CD14-positive monocyte (primary cell): ENCODE measurements at regions not wholly inside any gene's neighbourhood (a gene's known extent, or its start where the extent isn't known, plus 50 kb on each side); places are given as distances from the start of the nearest gene placed in this dataset.

Source experiments
- DNase-seq, 3 donors: peaks; one replicate each; pipeline ENCODE4 v3.0.0-alpha.2; 2011 to 2022
- H2AFZ ChIP-seq: 2 replicates; pipeline ENCODE4 v1.6.0; 2012; ENCODE audit warnings: mild to moderate bottlenecking, low read depth, low read length, inconsistent platforms; ENCODE audit not compliant: insufficient read depth, poor library complexity, severe bottlenecking
- H3K27ac ChIP-seq, 2 donors: 1 replicate in 1 of 2; 2 replicates in 1 of 2; pipeline ENCODE4 v1.5.1; 2012 to 2013; ENCODE audit warnings: low read length in 2 of 2, control low read depth in 1 of 2, inconsistent platforms in 1 of 2, low read depth in 1 of 2, mild to moderate bottlenecking in 1 of 2
- H3K27me3 ChIP-seq, 2 donors: one replicate each; pipeline versions ENCODE4 v1.6.0 to v1.6.1; 2011 to 2013; ENCODE audit warnings: low read length in 2 of 2; ENCODE audit not compliant: control insufficient read depth in 2 of 2, insufficient read depth in 2 of 2
- H3K36me3 ChIP-seq, 2 donors: replicated peaks in 1 of 2; 1 replicate in 1 of 2; 2 replicates in 1 of 2; pipeline versions ENCODE4 v1.5.1 to v1.6.1; 2012 to 2013; ENCODE audit warnings: low read length in 2 of 2, control low read depth in 1 of 2, inconsistent platforms in 1 of 2, mild to moderate bottlenecking in 1 of 2; ENCODE audit not compliant: insufficient read depth in 2 of 2, control insufficient read depth in 1 of 2
- H3K4me1 ChIP-seq, 2 donors: 1 replicate in 1 of 2; 2 replicates in 1 of 2; pipeline versions ENCODE4 v1.5.1 to v1.6.1; 2012 to 2013; ENCODE audit warnings: low read length in 2 of 2, control low read depth in 1 of 2, inconsistent platforms in 1 of 2, mild to moderate bottlenecking in 1 of 2, moderate library complexity in 1 of 2; ENCODE audit not compliant: insufficient read depth in 2 of 2, control insufficient read depth in 1 of 2
- H3K4me2 ChIP-seq: replicated peaks from 2 replicates; pipeline ENCODE3; 2012; ENCODE audit warnings: low read length, moderate library complexity, mild to moderate bottlenecking; ENCODE audit not compliant: poor library complexity, severe bottlenecking; ENCODE audit errors: extremely low read depth
- H3K4me3 ChIP-seq, 3 experiments: fragments of 200-600 bp in 1 of 3; sonication (generic) in 1 of 3; replicated peaks in 1 of 3; 1 replicate in 2 of 3; 2 replicates in 1 of 3; pipeline ENCODE4 v1.5.1; 2011 to 2013; ENCODE audit warnings: low read length in 3 of 3, mild to moderate bottlenecking in 3 of 3, control low read depth in 2 of 3, low read depth in 2 of 3, inconsistent platforms in 1 of 3, moderate library complexity in 1 of 3
- H3K79me2 ChIP-seq: 2 replicates; pipeline ENCODE4 v1.6.0; 2012; ENCODE audit warnings: mild to moderate bottlenecking, control low read depth, inconsistent platforms, low read length, moderate library complexity; ENCODE audit not compliant: insufficient read depth
- H3K9ac ChIP-seq: 2 replicates; pipeline ENCODE4 v1.6.0; 2017; ENCODE audit warnings: low read length, mild to moderate bottlenecking; ENCODE audit not compliant: insufficient read depth, poor library complexity, severe bottlenecking
- H3K9me3 ChIP-seq, 2 donors: replicated peaks in 1 of 2; 1 replicate in 1 of 2; 2 replicates in 1 of 2; pipeline versions ENCODE4 v1.5.1 to v1.6.1; 2012 to 2013; ENCODE audit warnings: low read length in 2 of 2, control low read depth in 1 of 2; ENCODE audit not compliant: control insufficient read depth in 1 of 2, insufficient read depth in 1 of 2
- H4K20me1 ChIP-seq: 2 replicates; pipeline ENCODE4 v1.6.0; 2012; ENCODE audit warnings: mild to moderate bottlenecking, low read length, control low read depth, moderate library complexity; ENCODE audit not compliant: insufficient read depth
- H3K27ac Mint-ChIP-seq, 7 donors: one replicate each; pipeline ENCODE4 v1.8.0; 2020; ENCODE audit warnings: mild to moderate bottlenecking in 7 of 7, mixed read lengths in 7 of 7, moderate library complexity in 6 of 7, inconsistent platforms in 2 of 7
- H3K27me3 Mint-ChIP-seq, 3 donors: one replicate each; pipeline ENCODE4 v1.8.0; 2021 to 2022; ENCODE audit warnings: low read depth in 3 of 3, mild to moderate bottlenecking in 3 of 3, mixed read lengths in 3 of 3, moderate library complexity in 3 of 3, inconsistent platforms in 1 of 3
- H3K36me3 Mint-ChIP-seq, 2 donors: one replicate each; pipeline ENCODE4 v1.8.0; 2020; ENCODE audit warnings: mixed read lengths in 2 of 2, inconsistent platforms in 1 of 2, mild to moderate bottlenecking in 1 of 2
- H3K4me1 Mint-ChIP-seq: one replicate; pipeline ENCODE4 v1.8.0; 2020; ENCODE audit warnings: mild to moderate bottlenecking, mixed read lengths
- H3K4me3 Mint-ChIP-seq, 2 donors: one replicate each; pipeline ENCODE4 v1.8.0; 2020; ENCODE audit warnings: mild to moderate bottlenecking in 2 of 2, mixed read lengths in 2 of 2, moderate library complexity in 1 of 2
- H3K9me3 Mint-ChIP-seq, 7 donors: one replicate each; pipeline ENCODE4 v1.8.0; 2020 to 2022; ENCODE audit warnings: mixed read lengths in 7 of 7, mild to moderate bottlenecking in 6 of 7, moderate library complexity in 6 of 7, inconsistent platforms in 2 of 7
- WGBS: methylation state at CpG from one replicate; pipeline ENCODE4 v1.1.5; 2013; ENCODE audit warnings: missing lambda C conversion rate; ENCODE audit not compliant: insufficient coverage; 5-methylcytosine and 5-hydroxymethylcytosine counted together
- intact Hi-C, 2 donors: fragments of 100-400 bp; cut with micrococcal nuclease; formaldehyde crosslinking; loops; one replicate each; pipeline versions ENCODE4 v1.15.0 to v1.15.1; 2023
- TF ChIP-seq, protein P1 (sequence below): fragments of 200-600 bp; IDR thresholded peaks from one replicate; pipeline ENCODE4 v1.8.0; 2022; ENCODE audit warnings: antibody characterized with exemption, mild to moderate bottlenecking

GRCh38 chr10:10946081-10946480 is 71.6 kb upstream of the CELF2 start:
- H3K27ac ChIP-seq = no peak overlapping the region
- peaks cover 2 to 5% (median 3%) of the 10 kb centered on the region in 3 donors for H3K27me3 Mint-ChIP-seq
- H3K4me2 ChIP-seq = no peak overlapping the region
- TF ChIP-seq, protein P1, sequence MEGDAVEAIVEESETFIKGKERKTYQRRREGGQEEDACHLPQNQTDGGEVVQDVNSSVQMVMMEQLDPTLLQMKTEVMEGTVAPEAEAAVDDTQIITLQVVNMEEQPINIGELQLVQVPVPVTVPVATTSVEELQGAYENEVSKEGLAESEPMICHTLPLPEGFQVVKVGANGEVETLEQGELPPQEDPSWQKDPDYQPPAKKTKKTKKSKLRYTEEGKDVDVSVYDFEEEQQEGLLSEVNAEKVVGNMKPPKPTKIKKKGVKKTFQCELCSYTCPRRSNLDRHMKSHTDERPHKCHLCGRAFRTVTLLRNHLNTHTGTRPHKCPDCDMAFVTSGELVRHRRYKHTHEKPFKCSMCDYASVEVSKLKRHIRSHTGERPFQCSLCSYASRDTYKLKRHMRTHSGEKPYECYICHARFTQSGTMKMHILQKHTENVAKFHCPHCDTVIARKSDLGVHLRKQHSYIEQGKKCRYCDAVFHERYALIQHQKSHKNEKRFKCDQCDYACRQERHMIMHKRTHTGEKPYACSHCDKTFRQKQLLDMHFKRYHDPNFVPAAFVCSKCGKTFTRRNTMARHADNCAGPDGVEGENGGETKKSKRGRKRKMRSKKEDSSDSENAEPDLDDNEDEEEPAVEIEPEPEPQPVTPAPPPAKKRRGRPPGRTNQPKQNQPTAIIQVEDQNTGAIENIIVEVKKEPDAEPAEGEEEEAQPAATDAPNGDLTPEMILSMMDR = no peak
- no peaks in the 10 kb centered on the region for H3K4me1 ChIP-seq
- H3K27ac Mint-ChIP-seq = no peak overlapping the region
- H3K36me3 ChIP-seq = no peaks in the 10 kb centered on the region
- H3K36me3 Mint-ChIP-seq = no peaks in the 10 kb centered on the region
- no peak overlapping the region for H2AFZ ChIP-seq
- H3K9me3 Mint-ChIP-seq = peaks cover 6 to 34% (median 17%) of the 10 kb centered on the region in 7 donors
- H3K4me3 Mint-ChIP-seq = no peak overlapping the region
- H3K9me3 ChIP-seq = peaks cover 10 to 14% of the 10 kb centered on the region in 2 donors
- H3K79me2 ChIP-seq = no peaks in the 10 kb centered on the region
- H4K20me1 ChIP-seq = no peaks in the 10 kb centered on the region
- H3K4me3 ChIP-seq = no peak overlapping the region
- H3K27me3 ChIP-seq = no peaks in the 10 kb centered on the region
- intact Hi-C loops = no loop called here
- H3K4me1 Mint-ChIP-seq = no peaks in the 10 kb centered on the region
- no peak for DNase-seq
- no peak overlapping the region for H3K9ac ChIP-seq
- no CpG with 5 or more reads among the region's 1 CpG for WGBS

DNA sequence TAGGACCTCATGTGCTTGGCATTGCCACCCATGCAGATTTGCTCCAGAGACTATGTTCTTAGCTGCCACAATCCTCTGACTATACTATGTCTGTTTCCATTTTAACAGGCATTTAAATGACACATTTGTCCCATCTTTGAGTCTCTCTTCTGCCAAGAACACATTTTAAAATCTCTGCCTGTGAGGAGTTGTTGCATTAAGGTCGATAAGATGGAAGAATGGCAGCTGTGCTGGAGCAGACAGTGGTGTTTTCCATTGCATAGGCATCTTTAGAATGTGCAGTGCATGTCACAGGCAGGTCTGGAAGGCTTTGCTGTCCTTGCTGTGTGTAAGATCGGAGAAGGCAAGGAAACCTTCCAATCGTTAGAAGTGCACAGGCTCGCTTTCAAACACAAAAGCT is 70.9 kb upstream of the CELF2 start:
- intact Hi-C loops = no loop called here
- Mint-ChIP-seq H3K9me3 (peaks cover 4 to 29% (median 17%) of the 10 kb centered on the region in 7 donors), H3K27me3 (peaks cover 3 to 5% (median 4%) of the 10 kb centered on the region in 3 donors), H3K4me1 (no peaks in the 10 kb centered on the region), H3K4me3 (no peak overlapping the region), H3K36me3 (no peaks in the 10 kb centered on the region), H3K27ac (no peak overlapping the region)
- Histone ChIP-seq H4K20me1 (no peaks in the 10 kb centered on the region), H3K4me3 (no peak overlapping the region), H2AFZ (no peak overlapping the region), H3K27ac (no peak overlapping the region), H3K9ac (no peak overlapping the region), H3K4me2 (no peak overlapping the region), H3K79me2 (no peaks in the 10 kb centered on the region), H3K9me3 (peaks cover 10 to 14% of the 10 kb centered on the region in 2 donors), H3K4me1 (no peaks in the 10 kb centered on the region), H3K27me3 (no peaks in the 10 kb centered on the region), H3K36me3 (no peaks in the 10 kb centered on the region)
- TF ChIP-seq, protein P1 = no peak
- DNase-seq = no peak
- 100% methylated on average over 4 of the region's 4 CpGs for WGBS
